Fibroblast of lung (primary cell): ENCODE measurements at regions not wholly inside any gene's neighbourhood (a gene's known extent, or its start where the extent isn't known, plus 50 kb on each side); places are given as distances from the start of the nearest gene placed in this dataset.

Source experiments
- DNase-seq, 2 donors: peaks; one replicate each; pipeline versions ENCODE4 v3.0.0 to v3.0.0-alpha.2; 2010; ENCODE audit warnings: low read depth in 2 of 2
- H2AFZ ChIP-seq: 2 replicates; pipeline ENCODE4 v1.5.1; 2012; ENCODE audit warnings: low read length, control low read depth, inconsistent platforms
- H3K27ac ChIP-seq: 2 replicates; pipeline ENCODE4 v1.5.1; 2011; ENCODE audit warnings: low read length, control low read depth; ENCODE audit not compliant: insufficient read depth
- H3K27me3 ChIP-seq: 2 replicates; pipeline ENCODE4 v1.5.1; 2011; ENCODE audit warnings: mild to moderate bottlenecking, low read length; ENCODE audit not compliant: control insufficient read depth, insufficient read depth
- H3K36me3 ChIP-seq: 2 replicates; pipeline ENCODE4 v1.5.1; 2011; ENCODE audit warnings: low read length; ENCODE audit not compliant: control insufficient read depth, insufficient read depth
- H3K4me1 ChIP-seq: 2 replicates; pipeline ENCODE4 v1.5.1; 2011; ENCODE audit warnings: low read length; ENCODE audit not compliant: control insufficient read depth, insufficient read depth; ENCODE audit errors: extremely low read depth
- H3K4me2 ChIP-seq: 2 replicates; pipeline ENCODE4 v1.5.1; 2011; ENCODE audit warnings: low read length, control low read depth; ENCODE audit not compliant: insufficient read depth; ENCODE audit errors: extremely low read depth
- H3K4me3 ChIP-seq, 4 experiments: fragments of 200-600 bp in 1 of 4; sonication (generic) in 1 of 4; replicated peaks in 1 of 4; 2 replicates each; pipeline ENCODE4 v1.5.1; 2011 to 2016; ENCODE audit warnings: low read length in 4 of 4, low read depth in 3 of 4, mild to moderate bottlenecking in 3 of 4, control low read depth in 2 of 4, inconsistent platforms in 1 of 4, mixed read lengths in 1 of 4; ENCODE audit not compliant: insufficient read depth in 1 of 4; ENCODE audit errors: control extremely low read depth in 1 of 4
- H3K79me2 ChIP-seq: 2 replicates; pipeline ENCODE4 v1.5.1; 2012; ENCODE audit warnings: mild to moderate bottlenecking, low read length, inconsistent platforms; ENCODE audit not compliant: control insufficient read depth, insufficient read depth
- H3K9ac ChIP-seq: 2 replicates; pipeline ENCODE4 v1.5.1; 2011; ENCODE audit warnings: mild to moderate bottlenecking, low read length, control low read depth; ENCODE audit not compliant: insufficient read depth
- H3K9me3 ChIP-seq: 2 replicates; pipeline ENCODE4 v1.5.1; 2012; ENCODE audit warnings: low read depth, low read length; ENCODE audit not compliant: control insufficient read depth, insufficient read depth
- H4K20me1 ChIP-seq: 2 replicates; pipeline ENCODE4 v1.5.1; 2011; ENCODE audit warnings: low read length; ENCODE audit not compliant: control insufficient read depth, insufficient read depth; ENCODE audit errors: extremely low read depth
- CTCF ChIP-seq, 2 donors: IDR thresholded peaks in 1 of 2; conservative IDR thresholded peaks in 1 of 2; 1 replicate in 1 of 2; 2 replicates in 1 of 2; pipeline ENCODE4 v1.5.1; 2011 to 2012; ENCODE audit warnings: low read length in 2 of 2, control low read depth in 1 of 2, inconsistent platforms in 1 of 2, low read depth in 1 of 2, mild to moderate bottlenecking in 1 of 2
- EZH2 ChIP-seq: IDR thresholded peaks from 2 replicates; pipeline ENCODE4 v1.5.1; 2012; ENCODE audit warnings: low read length, control low read depth, mild to moderate bottlenecking; ENCODE audit errors: missing control alignments

DNA sequence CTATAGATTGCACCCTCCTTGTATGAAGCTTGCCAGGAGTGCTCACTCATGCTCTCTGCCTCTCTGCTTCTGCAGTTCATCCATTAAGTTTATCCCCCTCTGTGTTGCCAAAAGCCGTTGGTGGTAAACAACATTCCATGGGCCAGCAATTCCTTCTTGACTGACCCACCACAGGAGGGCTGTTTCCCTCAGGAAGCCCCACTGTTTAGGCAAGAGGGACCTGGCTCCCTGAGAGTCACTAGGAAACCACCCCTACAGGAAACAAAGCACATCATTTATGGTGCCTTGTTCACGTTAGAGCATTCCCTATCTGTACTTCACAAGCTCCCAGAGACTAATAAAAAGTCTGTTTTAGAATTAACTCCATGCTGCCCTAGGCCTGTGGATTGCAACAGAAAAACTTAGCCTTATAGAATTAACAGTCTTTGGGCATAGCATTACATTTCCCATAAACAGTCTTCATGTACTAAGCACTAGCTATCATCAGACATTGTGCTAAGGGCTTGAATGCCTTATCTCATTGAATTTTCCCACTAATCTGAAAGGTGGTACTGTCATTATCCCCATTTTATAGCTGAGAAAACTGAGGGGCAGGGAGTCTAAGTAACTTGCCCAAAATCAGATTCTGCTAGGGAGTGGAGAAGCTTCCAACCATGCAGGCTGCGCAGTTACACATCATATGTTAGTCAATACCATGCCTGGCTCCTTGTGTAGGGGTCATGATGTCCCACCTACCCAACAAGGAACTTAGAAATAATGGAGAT lies 149.9 kb downstream of the SHQ1 start:
- peaks cover 3% of the 10 kb centered on the region for H3K27me3 ChIP-seq
- no peak overlapping the region for H3K27ac ChIP-seq
- H3K79me2 ChIP-seq = no peaks in the 10 kb centered on the region
- no peaks in the 10 kb centered on the region for H3K4me1 ChIP-seq
- TF ChIP-seq EZH2 (no peak), CTCF (conservative IDR thresholded peaks at IDR 0.05 in 1 of 2, IDR thresholded peaks at IDR 0.05 in 1 of 2; ENCODE audit: low read depth in 1 of 2, low read length in 2 of 2) (no peak)
- H4K20me1 ChIP-seq = no peaks in the 10 kb centered on the region
- no peak overlapping the region for H3K4me2 ChIP-seq
- no peak overlapping the region for H3K4me3 ChIP-seq
- H2AFZ ChIP-seq = no peak overlapping the region
- H3K9me3 ChIP-seq = no peaks in the 10 kb centered on the region
- no peak for DNase-seq
- H3K36me3 ChIP-seq = no peaks in the 10 kb centered on the region
- H3K9ac ChIP-seq = no peak overlapping the region

GRCh38 chr3:72697717-72698116 lies 150.5 kb downstream of the SHQ1 start:
- Histone ChIP-seq H3K9me3 (no peaks in the 10 kb centered on the region), H3K27ac (no peak overlapping the region), H3K4me1 (no peaks in the 10 kb centered on the region), H3K27me3 (peaks cover 3% of the 10 kb centered on the region), H3K79me2 (no peaks in the 10 kb centered on the region), H3K4me3 (no peak overlapping the region), H2AFZ (no peak overlapping the region), H3K36me3 (no peaks in the 10 kb centered on the region), H3K9ac (no peak overlapping the region), H4K20me1 (no peaks in the 10 kb centered on the region), H3K4me2 (no peak overlapping the region)
- DNase-seq = no peak
- TF ChIP-seq CTCF (conservative IDR thresholded peaks at IDR 0.05 in 1 of 2, IDR thresholded peaks at IDR 0.05 in 1 of 2; ENCODE audit: low read depth in 1 of 2, low read length in 2 of 2) (no peak), EZH2 (no peak)

DNA sequence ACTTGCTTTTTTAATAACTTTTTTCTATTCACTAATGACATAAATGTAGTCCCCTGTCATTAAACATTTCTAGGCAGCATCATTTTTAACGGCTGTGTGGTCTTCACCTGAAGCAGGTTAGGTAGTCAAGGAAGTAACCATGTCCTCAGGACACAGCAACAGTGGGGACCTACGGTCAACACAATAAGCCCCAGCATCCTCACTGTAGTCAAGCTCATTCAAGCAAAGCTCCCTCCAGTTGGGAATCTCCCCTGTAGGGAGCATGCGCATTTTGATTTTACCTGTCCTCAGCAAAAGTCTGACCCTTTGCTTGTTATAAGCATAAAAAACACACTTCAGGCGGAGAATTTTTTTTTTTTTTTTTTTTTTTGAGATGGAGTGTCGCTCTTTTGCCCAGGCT lies 151.4 kb downstream of the SHQ1 start:
- H3K27ac ChIP-seq = no peak overlapping the region
- no peak for DNase-seq
- no peaks in the 10 kb centered on the region for H3K9me3 ChIP-seq
- no peak overlapping the region for H2AFZ ChIP-seq
- no peaks in the 10 kb centered on the region for H3K79me2 ChIP-seq
- H3K4me2 ChIP-seq = no peak overlapping the region
- no peak overlapping the region for H3K4me3 ChIP-seq
- TF ChIP-seq EZH2 = no peak
- no peak for TF ChIP-seq CTCF (conservative IDR thresholded peaks at IDR 0.05 in 1 of 2, IDR thresholded peaks at IDR 0.05 in 1 of 2; ENCODE audit: low read depth in 1 of 2, low read length in 2 of 2)
- H3K27me3 ChIP-seq = peaks cover 3% of the 10 kb centered on the region
- H3K9ac ChIP-seq = no peak overlapping the region
- no peaks in the 10 kb centered on the region for H4K20me1 ChIP-seq
- H3K36me3 ChIP-seq = no peaks in the 10 kb centered on the region
- no peaks in the 10 kb centered on the region for H3K4me1 ChIP-seq
